Thymus (tissue), 11 donors: ENCODE measurements at regions not wholly inside any gene's neighbourhood (a gene's known extent, or its start where the extent isn't known, plus 50 kb on each side); places are given as distances from the start of the nearest gene placed in this dataset.
"Not testable (repeated sequence)": the region's sequence is repeated elsewhere in the genome, so short reads cannot be mapped to it uniquely, and the experiment has no call there.

Experiments
- DNase-seq, 9 donors: peaks; one replicate each; pipeline ENCODE4 v3.0.0-alpha.2; 2013; ENCODE audit warnings: low spot score in 9 of 9, low read depth in 6 of 9, missing footprints in 1 of 9
- H3K27ac ChIP-seq, 2 donors: one replicate each; pipeline ENCODE4 v1.5.1; 2013; ENCODE audit warnings: control low read depth in 1 of 2, low read depth in 1 of 2, low read length in 1 of 2, mild to moderate bottlenecking in 1 of 2, moderate library complexity in 1 of 2
- H3K27me3 ChIP-seq, 2 donors: one replicate each; pipeline ENCODE4 v1.5.1; 2013; ENCODE audit warnings: low read length in 1 of 2; ENCODE audit not compliant: control insufficient read depth in 2 of 2, insufficient read depth in 1 of 2
- H3K36me3 ChIP-seq, 2 donors: one replicate each; pipeline ENCODE4 v1.5.1; 2013; ENCODE audit warnings: low read length in 1 of 2, mild to moderate bottlenecking in 1 of 2, moderate library complexity in 1 of 2; ENCODE audit not compliant: control insufficient read depth in 2 of 2, insufficient read depth in 2 of 2
- H3K4me1 ChIP-seq, 2 donors: one replicate each; pipeline ENCODE4 v1.5.1; 2013; ENCODE audit warnings: low read length in 2 of 2; ENCODE audit not compliant: control insufficient read depth in 2 of 2, insufficient read depth in 2 of 2
- H3K4me3 ChIP-seq, 2 donors: one replicate each; pipeline ENCODE4 v1.5.1; 2013; ENCODE audit warnings: low read length in 2 of 2, control low read depth in 1 of 2, mild to moderate bottlenecking in 1 of 2
- H3K9me3 ChIP-seq, 2 donors: one replicate each; pipeline ENCODE4 v1.5.1; 2013; ENCODE audit warnings: low read length in 1 of 2, mild to moderate bottlenecking in 1 of 2; ENCODE audit not compliant: control insufficient read depth in 2 of 2, insufficient read depth in 1 of 2
- WGBS: extraction: QIAGEN DNeasy Blood & Tissue Kit; methylation state at CpG from one replicate; pipeline ENCODE4 v1.1.7; 2013; 5-methylcytosine and 5-hydroxymethylcytosine counted together
- donor health status: healthy.

GRCh38 chr5:89690331-89690730 is 719.2 kb downstream of the CETN3 start:
- no peaks in the 10 kb centered on the region for H3K36me3 ChIP-seq
- no peak overlapping the region for H3K4me3 ChIP-seq
- no peaks in the 10 kb centered on the region for H3K4me1 ChIP-seq
- 92% methylated on average over 1 of the region's 1 CpG for WGBS
- no peaks in the 10 kb centered on the region for H3K9me3 ChIP-seq
- no peak for DNase-seq
- H3K27ac ChIP-seq = no peak overlapping the region
- no peaks in the 10 kb centered on the region for H3K27me3 ChIP-seq

GRCh38 chr5:89686081-89686765 is 723.3 kb downstream of the CETN3 start:
- 54% methylated on average over 4 of the region's 4 CpGs for WGBS
- H3K27ac ChIP-seq = no peak overlapping the region
- H3K36me3 ChIP-seq = no peaks in the 10 kb centered on the region
- DNase-seq = no peak
- no peaks in the 10 kb centered on the region for H3K27me3 ChIP-seq
- H3K4me3 ChIP-seq = no peak overlapping the region
- no peaks in the 10 kb centered on the region for H3K4me1 ChIP-seq
- no peaks in the 10 kb centered on the region for H3K9me3 ChIP-seq

- Histone ChIP-seq H3K9me3 (no peaks in the 10 kb centered on the region), H3K4me3 (no peak overlapping the region), H3K27ac (no peak overlapping the region), H3K36me3 (no peaks in the 10 kb centered on the region), H3K4me1 (peaks cover 0 to 5% of the 10 kb centered on the region in 2 donors), H3K27me3 (no peaks in the 10 kb centered on the region)
- WGBS = 92% methylated on average over 2 of the region's 2 CpGs
- no peak for DNase-seq
These were observed 732.9 kb downstream of the CETN3 start for GRCh38 chr5:89676634-89677033.

- Histone ChIP-seq H3K9me3 (no peaks in the 10 kb centered on the region), H3K4me1 (peaks cover 0 to 5% of the 10 kb centered on the region in 2 donors), H3K27me3 (no peaks in the 10 kb centered on the region), H3K4me3 (no peak overlapping the region), H3K27ac (no peak overlapping the region), H3K36me3 (no peaks in the 10 kb centered on the region)
- no peak for DNase-seq
- WGBS = 98% methylated on average over 1 of the region's 1 CpG
These were observed 736.5 kb downstream of the CETN3 start for GRCh38 chr5:89673019-89673418.

GRCh38 chr5:89668821-89669220 is 740.7 kb downstream of the CETN3 start:
- no peak overlapping the region for H3K4me3 ChIP-seq
- H3K4me1 ChIP-seq = no peaks in the 10 kb centered on the region
- no peaks in the 10 kb centered on the region for H3K36me3 ChIP-seq
- 80% methylated on average over 3 of the region's 3 CpGs for WGBS
- H3K27ac ChIP-seq = no peak overlapping the region
- no peaks in the 10 kb centered on the region for H3K27me3 ChIP-seq
- peaks cover 0 to 1% of the 10 kb centered on the region in 2 donors for H3K9me3 ChIP-seq
- no peak for DNase-seq

- Histone ChIP-seq H3K27ac (no peak overlapping the region), H3K4me1 (no peaks in the 10 kb centered on the region), H3K27me3 (no peaks in the 10 kb centered on the region), H3K9me3 (peaks cover 0 to 1% of the 10 kb centered on the region in 2 donors), H3K36me3 (no peaks in the 10 kb centered on the region), H3K4me3 (no peak overlapping the region)
- DNase-seq = no peak
- WGBS = 84% methylated on average over 4 of the region's 4 CpGs
These were observed 747.1 kb downstream of the CETN3 start for GRCh38 chr5:89662499-89662898.

- Histone ChIP-seq H3K4me1 (no peaks in the 10 kb centered on the region), H3K27ac (no peak overlapping the region), H3K9me3 (peaks cover 0 to 15% of the 10 kb centered on the region in 2 donors), H3K36me3 (no peaks in the 10 kb centered on the region), H3K27me3 (no peaks in the 10 kb centered on the region), H3K4me3 (no peak overlapping the region)
- no peak for DNase-seq
- 94% methylated on average over 5 of the region's 5 CpGs for WGBS
These were observed 755.9 kb upstream of the MEF2C start for GRCh38 chr5:89638871-89639270.

- H3K4me3 ChIP-seq, H3K27me3 ChIP-seq, H3K36me3 ChIP-seq, H3K27ac ChIP-seq, DNase-seq, H3K9me3 ChIP-seq, H3K4me1 ChIP-seq: not testable (repeated sequence)
- WGBS = 94% methylated on average over 3 of the region's 3 CpGs
These were observed 751.2 kb upstream of the MEF2C start for GRCh38 chr5:89634176-89634575.

GRCh38 chr5:89630064-89630463 is 747.1 kb upstream of the MEF2C start:
- DNase-seq, H3K27ac ChIP-seq, H3K36me3 ChIP-seq, H3K4me3 ChIP-seq, H3K27me3 ChIP-seq, H3K4me1 ChIP-seq, H3K9me3 ChIP-seq: not testable (repeated sequence)
